Activated CD4-positive, alpha-beta T cell treated with anti-CD3 and anti-CD28 coated beads for 36 hours (primary cell): ENCODE measurements at regions not wholly inside any gene's neighbourhood (a gene's known extent, or its start where the extent isn't known, plus 50 kb on each side); places are given as distances from the start of the nearest gene placed in this dataset.

Source experiments
- ATAC-seq: fragments of 200-7000 bp; cut with Tn5 transposase; one replicate; pipeline ENCODE4 v1.10.0; 2021; ENCODE audit warnings: mild to moderate bottlenecking, moderate library complexity
- CTCF ChIA-PET: fragments of 350-600 bp; sonication (Branson Sonifier 250); formaldehyde crosslinking; loops from one replicate; lab custom pipeline; 2021; ENCODE audit warnings: antibody characterized with exemption; lab: Charles Lee
- POLR2A ChIA-PET: fragments of 350-600 bp; sonication (Branson Sonifier 250); formaldehyde crosslinking; loops from one replicate; lab custom pipeline; 2021; ENCODE audit warnings: antibody characterized with exemption, inconsistent platforms; lab: Charles Lee
- DNase-seq: peaks from one replicate; pipeline ENCODE4 v3.0.0-alpha.2; 2020
- H3K27ac Mint-ChIP-seq: one replicate; pipeline ENCODE4 v1.8.0; 2021; ENCODE audit warnings: mixed read lengths
- H3K27me3 Mint-ChIP-seq: one replicate; pipeline ENCODE4 v1.8.0; 2021; ENCODE audit warnings: mixed read lengths
- H3K36me3 Mint-ChIP-seq: one replicate; pipeline ENCODE4 v1.8.0; 2021; ENCODE audit warnings: low read depth, mixed read lengths
- H3K4me1 Mint-ChIP-seq: one replicate; pipeline ENCODE4 v1.8.0; 2021; ENCODE audit warnings: mixed read lengths
- H3K4me3 Mint-ChIP-seq: one replicate; pipeline ENCODE4 v1.8.0; 2021; ENCODE audit warnings: mild to moderate bottlenecking, moderate library complexity, mixed read lengths
- H3K9me3 Mint-ChIP-seq: one replicate; pipeline ENCODE4 v1.8.0; 2021; ENCODE audit warnings: low read depth, mixed read lengths
- intact Hi-C, 2 experiments: fragments of 100-400 bp; cut with DNase I in 1 of 2; cut with micrococcal nuclease in 1 of 2; formaldehyde crosslinking; loops; one replicate each; pipeline versions ENCODE4 v1.14.2 to v1.15.1; 2022 to 2024; cut with DNase I, micrococcal nuclease

DNA sequence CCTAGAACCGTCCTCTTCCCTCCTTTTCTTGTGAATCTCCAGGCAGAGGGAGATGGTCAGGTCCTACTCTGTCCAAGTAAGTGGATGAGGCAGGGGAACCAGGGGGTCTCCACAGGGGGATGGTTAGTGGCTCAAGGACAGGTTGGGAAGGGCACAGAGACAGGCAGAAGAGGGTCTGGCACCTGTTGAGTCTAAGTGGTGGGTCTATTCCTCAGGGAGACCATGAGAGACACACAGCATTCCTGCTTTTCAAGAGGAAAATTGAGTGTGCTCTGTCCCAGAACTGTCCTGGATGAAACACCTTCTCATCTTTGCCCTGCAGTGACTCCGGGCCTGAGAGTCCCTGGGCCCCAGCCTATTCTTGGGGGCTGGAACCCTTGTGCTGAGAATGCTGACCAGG is 184.8 kb upstream of the GALNT17 start:
- Mint-ChIP-seq H3K9me3 (peaks cover 3% of the 10 kb centered on the region), H3K27ac (no peak overlapping the region), H3K36me3 (no peaks in the 10 kb centered on the region), H3K27me3 (no peaks in the 10 kb centered on the region), H3K4me3 (no peak overlapping the region), H3K4me1 (no peaks in the 10 kb centered on the region)
- CTCF ChIA-PET, result no interaction called here
- POLR2A ChIA-PET, result no interaction called here
- intact Hi-C loops, result no loop called here
- ATAC-seq (no peak), DNase-seq (no peak)

DNA sequence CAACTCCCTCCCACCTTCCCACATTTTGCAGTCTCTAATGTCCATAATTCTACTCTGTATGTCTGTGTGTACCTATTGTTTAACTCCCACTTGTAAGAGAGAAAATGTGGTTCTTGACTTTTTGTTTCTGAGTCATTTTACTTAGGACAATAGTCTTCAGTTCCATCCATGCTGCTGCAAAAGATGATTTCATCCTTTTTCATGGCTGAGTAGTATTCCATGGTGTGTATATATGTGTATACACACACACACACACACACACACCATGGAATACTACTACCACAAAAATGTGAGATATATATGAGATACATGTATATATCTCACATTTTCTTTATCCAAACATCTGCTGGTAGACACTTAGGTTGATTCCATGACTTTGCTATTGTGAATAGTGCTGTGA is 182.1 kb upstream of the GALNT17 start:
- no peak for ATAC-seq
- Mint-ChIP-seq H3K4me3 (no peak overlapping the region), H3K4me1 (no peaks in the 10 kb centered on the region), H3K9me3 (peaks cover 3% of the 10 kb centered on the region), H3K36me3 (no peaks in the 10 kb centered on the region), H3K27me3 (no peaks in the 10 kb centered on the region), H3K27ac (no peak overlapping the region)
- intact Hi-C loops, result no loop called here
- DNase-seq, result no peak
- CTCF ChIA-PET, result interaction anchor here (0.6 kb wide), 1 partner anchor 705 kb away, joined by 3 read pairs; no protein-coding TSS in a partner anchor
- POLR2A ChIA-PET, result no interaction called here

DNA sequence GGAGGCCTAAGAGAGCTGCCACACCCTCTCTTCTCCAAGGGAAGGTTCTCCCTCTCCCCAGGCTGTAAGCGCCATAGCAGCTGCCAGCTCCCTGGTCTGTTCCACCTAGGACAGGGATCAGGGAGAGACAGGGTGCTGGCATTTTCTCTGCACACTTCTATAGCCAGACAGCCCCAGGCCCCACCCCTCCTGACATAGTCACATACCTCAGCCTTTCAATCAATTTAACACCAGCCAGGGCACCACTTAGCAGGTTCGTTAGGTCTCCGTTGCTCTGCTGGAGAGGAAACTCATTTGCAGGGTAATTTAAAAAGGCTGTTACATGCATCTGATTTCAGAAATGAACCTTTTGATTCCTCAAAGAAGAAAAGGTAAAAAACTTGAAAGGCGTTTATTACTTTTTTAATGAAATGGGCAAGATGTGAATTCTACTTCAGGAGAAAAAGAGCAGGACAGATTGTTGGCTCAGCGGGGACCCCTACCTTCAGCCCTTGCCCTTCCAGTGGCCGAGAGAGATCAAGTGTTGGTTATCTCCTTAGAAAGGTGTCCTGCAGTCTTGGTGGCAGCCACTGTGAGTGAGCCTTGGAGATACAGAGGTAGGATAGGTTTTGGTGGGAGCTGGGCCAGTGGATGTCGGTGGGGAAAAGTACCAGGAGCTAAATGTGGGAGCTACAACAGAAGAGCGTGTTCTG is 180.5 kb upstream of the GALNT17 start:
- POLR2A ChIA-PET, result no interaction called here
- no peak overlapping the region for H3K4me3 Mint-ChIP-seq

DNA sequence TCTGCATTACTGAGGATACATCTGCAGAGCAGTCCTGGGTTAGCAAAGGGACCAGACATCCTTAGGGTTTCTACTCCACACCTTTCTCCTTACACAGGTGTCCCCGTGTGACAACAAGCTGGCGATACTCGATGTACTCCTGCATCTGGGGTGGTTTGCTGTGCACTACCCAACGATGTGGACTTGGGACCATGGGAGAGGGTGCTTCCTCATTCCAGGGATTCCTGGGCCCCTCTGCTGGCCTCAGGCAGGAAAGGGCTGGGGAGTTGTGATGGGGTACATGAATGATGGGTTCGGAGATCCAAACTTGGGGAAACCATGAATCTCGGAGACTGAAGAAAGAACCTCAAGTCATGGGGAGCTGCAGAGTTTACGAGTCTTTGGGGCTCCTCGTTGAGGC is 179.6 kb upstream of the GALNT17 start:
- Mint-ChIP-seq H3K36me3 (no peaks in the 10 kb centered on the region), H3K9me3 (peaks cover 3% of the 10 kb centered on the region), H3K27me3 (no peaks in the 10 kb centered on the region), H3K4me3 (no peak overlapping the region), H3K4me1 (no peaks in the 10 kb centered on the region), H3K27ac (no peak overlapping the region)
- ChIA-PET POLR2A (no interaction called here), CTCF (no interaction called here)
- intact Hi-C loops, result no loop called here
- ATAC-seq (no peak), DNase-seq (no peak)

More for the DNA sequence above, 180.5 kb upstream of the GALNT17 start:
- Mint-ChIP-seq H3K4me1 (no peaks in the 10 kb centered on the region), H3K36me3 (no peaks in the 10 kb centered on the region), H3K9me3 (peaks cover 3% of the 10 kb centered on the region), H3K27me3 (no peaks in the 10 kb centered on the region), H3K27ac (no peak overlapping the region)
- ATAC-seq, result no peak
- intact Hi-C loops, result no loop called here
- DNase-seq, result no peak
- CTCF ChIA-PET, result no interaction called here

DNA sequence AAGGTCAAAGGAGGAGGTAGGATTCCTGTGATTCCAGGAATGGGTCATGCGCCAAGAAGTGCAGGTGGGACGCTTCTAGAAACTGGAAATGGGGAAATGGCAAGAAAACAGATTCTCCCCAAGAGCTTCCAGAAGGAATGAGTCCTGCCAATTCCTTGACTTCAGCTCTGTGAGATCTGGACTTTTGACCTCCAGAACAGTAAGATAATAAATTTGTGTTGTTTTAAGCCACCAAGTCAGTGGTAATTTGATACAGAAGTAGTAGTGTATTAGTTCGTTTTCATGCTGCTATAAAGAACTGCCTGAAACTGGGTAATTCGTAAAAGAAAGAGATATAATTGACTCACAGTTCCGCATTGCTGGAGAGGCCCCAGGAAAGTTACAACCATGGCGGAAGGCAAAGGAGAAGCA is 178.6 kb upstream of the GALNT17 start:
- no peaks in the 10 kb centered on the region for H3K36me3 Mint-ChIP-seq
- POLR2A ChIA-PET, result no interaction called here
- no peaks in the 10 kb centered on the region for H3K4me1 Mint-ChIP-seq
- intact Hi-C loops, result no loop called here
- ATAC-seq (no peak), DNase-seq (no peak)
- no peak overlapping the region for H3K27ac Mint-ChIP-seq
- H3K4me3 Mint-ChIP-seq, result no peak overlapping the region
- H3K9me3 Mint-ChIP-seq, result peaks cover 3% of the 10 kb centered on the region
- CTCF ChIA-PET, result interaction anchor here (0.8 kb wide), 1 partner anchor 396 kb away, joined by 3 read pairs; no protein-coding TSS in a partner anchor
- H3K27me3 Mint-ChIP-seq, result no peaks in the 10 kb centered on the region

DNA sequence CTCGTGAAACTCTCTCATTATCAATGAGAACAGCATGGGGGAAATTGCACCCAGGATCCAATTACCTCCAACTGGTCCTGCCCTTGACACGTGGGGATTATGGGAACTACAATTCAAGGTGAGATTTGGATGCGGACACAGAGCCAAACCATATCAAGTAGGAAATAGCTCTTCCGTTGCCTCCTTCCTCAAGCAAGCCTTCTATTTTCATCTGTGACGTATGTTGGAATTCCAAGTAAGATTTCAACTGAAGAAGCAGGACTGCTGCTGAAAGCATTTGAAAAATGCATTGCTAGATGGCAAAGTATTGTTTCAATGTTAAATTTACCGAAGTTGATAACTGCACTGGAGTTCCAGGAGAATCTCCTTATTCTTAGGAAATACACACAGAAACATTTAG is 178.1 kb upstream of the GALNT17 start:
- H3K27ac Mint-ChIP-seq, result no peak overlapping the region
- ATAC-seq, result no peak
- H3K36me3 Mint-ChIP-seq, result no peaks in the 10 kb centered on the region
- no peaks in the 10 kb centered on the region for H3K27me3 Mint-ChIP-seq
- H3K4me3 Mint-ChIP-seq, result no peak overlapping the region
- ChIA-PET CTCF (interaction anchor here (0.8 kb wide), 1 partner anchor 397 kb away, joined by 3 read pairs; no protein-coding TSS in a partner anchor), POLR2A (no interaction called here)
- no peaks in the 10 kb centered on the region for H3K4me1 Mint-ChIP-seq
- intact Hi-C loops, result no loop called here
- peaks cover 3% of the 10 kb centered on the region for H3K9me3 Mint-ChIP-seq
- DNase-seq, result no peak

DNA sequence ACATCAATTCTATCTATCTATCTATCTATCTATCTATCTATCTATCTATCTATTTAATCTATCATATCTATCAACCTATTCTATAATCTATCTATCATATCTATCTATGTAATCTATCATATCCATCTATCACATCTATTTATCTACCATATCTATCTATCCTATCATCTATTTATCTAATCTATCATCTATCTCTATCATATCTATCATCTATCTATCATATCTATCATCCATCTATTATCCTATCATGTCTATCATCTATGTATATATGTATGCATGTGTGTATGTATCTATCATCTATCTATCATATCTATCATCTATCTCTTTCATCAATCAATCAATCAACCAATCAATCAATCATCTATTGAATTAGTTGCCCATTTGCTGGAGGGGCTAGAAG is 159.3 kb upstream of the GALNT17 start:
- intact Hi-C loops, result no loop called here
- ChIA-PET CTCF (no interaction called here), POLR2A (no interaction called here)
- no peaks in the 10 kb centered on the region for H3K36me3 Mint-ChIP-seq
- peaks cover 5% of the 10 kb centered on the region for H3K9me3 Mint-ChIP-seq
- H3K4me1 Mint-ChIP-seq, result no peaks in the 10 kb centered on the region
- ATAC-seq, result no peak
- DNase-seq, result no peak
- no peak overlapping the region for H3K27ac Mint-ChIP-seq
- H3K27me3 Mint-ChIP-seq, result peaks cover 2% of the 10 kb centered on the region
- H3K4me3 Mint-ChIP-seq, result no peak overlapping the region

DNA sequence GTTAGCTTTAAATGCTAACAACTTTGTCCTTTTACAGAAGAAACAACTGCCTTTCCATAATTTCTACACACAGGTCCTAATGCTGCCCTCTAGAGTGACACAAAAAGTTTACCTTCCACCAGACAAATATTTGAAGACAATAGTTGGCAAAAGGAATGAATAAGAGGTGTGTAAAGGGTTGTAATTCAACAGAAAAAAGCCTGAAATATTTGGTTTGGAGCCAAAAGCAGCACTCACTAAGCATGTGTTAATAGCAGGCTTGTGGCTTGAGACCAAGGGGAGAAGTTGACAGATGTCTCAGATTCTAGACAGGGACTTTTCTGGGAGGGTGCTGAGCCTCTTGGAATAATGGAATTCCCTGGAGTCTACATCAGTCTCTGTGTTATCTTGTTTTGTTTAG is 156.2 kb upstream of the GALNT17 start:
- ATAC-seq, result no peak
- intact Hi-C loops, result no loop called here
- POLR2A ChIA-PET, result no interaction called here
- no peaks in the 10 kb centered on the region for H3K36me3 Mint-ChIP-seq
- CTCF ChIA-PET, result no interaction called here
- no peaks in the 10 kb centered on the region for H3K4me1 Mint-ChIP-seq
- H3K27me3 Mint-ChIP-seq, result peaks cover 2% of the 10 kb centered on the region
- H3K4me3 Mint-ChIP-seq, result no peak overlapping the region
- H3K9me3 Mint-ChIP-seq, result peaks cover 3% of the 10 kb centered on the region
- no peak for DNase-seq
- no peak overlapping the region for H3K27ac Mint-ChIP-seq

DNA sequence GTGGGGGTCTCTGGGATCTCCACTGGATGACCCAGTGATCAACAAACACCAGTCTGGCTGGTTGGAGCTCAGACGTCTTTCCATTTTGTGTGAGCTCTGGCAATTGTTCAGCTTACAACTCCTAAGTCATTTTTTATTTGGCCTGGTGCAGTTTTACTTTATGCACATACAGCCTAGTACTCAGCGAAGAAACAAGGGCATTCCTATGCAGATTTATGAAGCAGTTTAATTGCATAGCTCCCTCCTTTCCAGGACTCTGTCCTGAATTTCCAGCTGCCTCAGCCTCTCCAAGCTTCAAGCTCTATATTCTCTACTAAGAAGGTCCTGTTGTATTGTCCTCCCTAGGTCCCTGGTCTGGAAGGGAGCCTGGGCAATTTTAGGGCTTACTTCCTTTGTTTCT is 145.6 kb upstream of the GALNT17 start:
- Mint-ChIP-seq H3K4me3 (no peak overlapping the region), H3K36me3 (peaks cover 1% of the 10 kb centered on the region), H3K27me3 (no peaks in the 10 kb centered on the region), H3K4me1 (no peaks in the 10 kb centered on the region), H3K27ac (no peak overlapping the region), H3K9me3 (peaks cover 2% of the 10 kb centered on the region)
- ChIA-PET POLR2A (no interaction called here), CTCF (no interaction called here)
- ATAC-seq (no peak), DNase-seq (no peak)
- intact Hi-C loops, result no loop called here

DNA sequence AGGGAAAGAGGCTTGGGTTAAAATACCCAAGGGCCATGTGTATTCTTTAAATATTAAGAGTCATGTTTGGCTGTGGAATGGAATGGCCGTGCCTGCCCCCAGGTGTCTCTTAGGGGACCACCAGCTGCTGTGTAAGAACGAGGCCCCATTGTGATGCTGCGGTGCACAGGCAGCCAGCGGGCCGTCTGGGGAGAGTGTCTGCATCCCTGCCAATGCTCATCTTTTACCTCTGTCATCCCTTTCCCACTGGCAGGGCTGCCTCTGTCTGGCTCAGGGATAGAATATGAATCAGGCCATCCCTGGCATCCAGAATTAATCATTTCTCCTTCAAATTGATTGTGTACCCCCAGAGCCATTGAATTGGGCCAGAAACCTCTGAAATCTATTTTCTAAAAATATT is 137.8 kb upstream of the GALNT17 start:
- POLR2A ChIA-PET, result no interaction called here
- DNase-seq (no peak), ATAC-seq (no peak)
- H3K9me3 Mint-ChIP-seq, result peaks cover 9% of the 10 kb centered on the region
- CTCF ChIA-PET, result no interaction called here
- no peaks in the 10 kb centered on the region for H3K27me3 Mint-ChIP-seq
- H3K36me3 Mint-ChIP-seq, result peaks cover 1% of the 10 kb centered on the region
- H3K4me3 Mint-ChIP-seq, result no peak overlapping the region
- no peaks in the 10 kb centered on the region for H3K4me1 Mint-ChIP-seq
- intact Hi-C loops, result no loop called here
- H3K27ac Mint-ChIP-seq, result no peak overlapping the region

DNA sequence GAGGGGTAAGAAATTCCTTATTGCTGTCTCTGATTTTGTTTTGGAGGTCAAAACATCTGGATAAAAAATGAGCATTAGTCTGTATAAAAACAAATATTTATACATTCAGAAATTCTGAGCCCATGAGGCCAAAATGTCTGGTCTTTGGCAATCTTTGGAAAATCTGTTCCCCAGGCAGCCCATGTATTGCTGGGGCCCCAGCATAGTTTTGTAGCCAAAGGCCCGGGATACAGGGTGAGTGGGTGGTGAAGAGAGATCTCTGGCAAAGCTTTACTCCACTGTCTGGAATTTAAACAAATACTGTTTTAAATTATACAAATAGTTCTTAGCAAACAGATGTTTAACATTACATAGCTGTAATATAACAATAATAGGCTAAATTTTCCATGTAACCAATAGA is 134.7 kb upstream of the GALNT17 start:
- Mint-ChIP-seq H3K4me1 (no peaks in the 10 kb centered on the region), H3K36me3 (no peaks in the 10 kb centered on the region)

DNA sequence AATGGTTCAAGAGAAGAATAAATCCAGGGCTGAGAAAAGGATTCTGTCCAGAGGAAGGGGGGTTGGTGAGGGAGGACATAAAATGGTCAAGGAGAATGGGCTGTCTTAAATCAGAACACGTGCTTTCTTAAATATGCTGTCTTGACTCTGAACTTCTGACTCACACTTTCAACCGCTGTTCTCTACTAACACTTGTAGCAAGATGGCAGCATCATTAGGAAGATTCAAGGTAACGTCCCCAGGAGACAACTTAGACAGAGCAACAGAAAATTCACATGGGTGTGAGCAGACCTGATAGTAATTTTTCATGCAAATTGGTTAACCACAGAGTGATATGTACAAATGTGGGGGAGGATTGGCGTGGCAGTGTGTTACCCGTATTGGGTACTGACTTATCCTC is 126.8 kb upstream of the GALNT17 start:
- H3K27me3 Mint-ChIP-seq, result no peaks in the 10 kb centered on the region
- H3K36me3 Mint-ChIP-seq, result no peaks in the 10 kb centered on the region
- intact Hi-C loops, result no loop called here
- no peak overlapping the region for H3K27ac Mint-ChIP-seq
- ATAC-seq, result no peak
- no peak for DNase-seq
- POLR2A ChIA-PET, result no interaction called here
- H3K4me3 Mint-ChIP-seq, result no peak overlapping the region
- CTCF ChIA-PET, result no interaction called here
- no peaks in the 10 kb centered on the region for H3K4me1 Mint-ChIP-seq
- H3K9me3 Mint-ChIP-seq, result peaks cover 15% of the 10 kb centered on the region

More for the DNA sequence above, 134.7 kb upstream of the GALNT17 start:
- ChIA-PET CTCF (no interaction called here), POLR2A (interaction anchor here (0.6 kb wide), 1 partner anchor 821 kb away, joined by 3 read pairs; no protein-coding TSS in a partner anchor)
- DNase-seq, result no peak
- intact Hi-C loops, result no loop called here
- ATAC-seq, result no peak
- Mint-ChIP-seq H3K4me3 (no peak overlapping the region), H3K27ac (no peak overlapping the region), H3K9me3 (peaks cover 15% of the 10 kb centered on the region), H3K27me3 (no peaks in the 10 kb centered on the region)
